ENCODE measurements at regions not wholly inside any gene's neighbourhood (a gene's known extent, or its start where the extent isn't known, plus 50 kb on each side); places are given as distances from the start of the nearest gene placed in this dataset.

- POLR2A ChIA-PET = no interaction called here
- no peaks in the 10 kb centered on the region for H3K4me1 ChIP-seq (ENCODE audit: control insufficient read depth, extremely low read depth, insufficient read depth, low read length)
- H3K9ac ChIP-seq (replicated peaks; ENCODE audit: extremely low read depth, insufficient read depth, low read length) = no peak overlapping the region
- no TSS peak for BruUV-seq (replicated peaks)
- intact Hi-C loops (cut with micrococcal nuclease) = no loop called here
- H3K9me3 ChIP-seq (replicated peaks; ENCODE audit: control insufficient read depth, insufficient read depth, low read length) = no peaks in the 10 kb centered on the region
- dilution Hi-C loops (cut with MboI; ENCODE audit: extremely low pct_ligation_motif_present, low sequenced_read_pairs) = no loop called here
- no peaks in the 10 kb centered on the region for H3K9me1 ChIP-seq (replicated peaks; ENCODE audit: control insufficient read depth, extremely low read depth, insufficient read depth, low read length)
- no peak overlapping the region for H3K4me3 ChIP-seq (replicated peaks in 1 of 3; ENCODE audit: insufficient read depth in 1 of 3, low read depth in 1 of 3, low read length in 3 of 3)
- DNase-seq (ENCODE audit: low read depth, low spot score) = no peak
- H4K20me1 ChIP-seq (replicated peaks; ENCODE audit: control insufficient read depth, extremely low read depth, insufficient read depth, low read length) = no peaks in the 10 kb centered on the region
- H3K4me2 ChIP-seq (ENCODE audit: insufficient read depth, low read length) = no peak overlapping the region
- no peak overlapping the region for H3K27ac ChIP-seq (ENCODE audit: insufficient read depth, low read depth, low read length)
- H3K27me3 ChIP-seq (ENCODE audit: control insufficient read depth in 2 of 2, insufficient read depth in 2 of 2, low read length in 2 of 2) = peaks cover 0 to 3% of the 10 kb centered on the region in 2 experiments
- H2AFZ ChIP-seq (ENCODE audit: low read depth, low read length) = no peak overlapping the region
- no peak for FAIRE-seq
- H3K36me3 ChIP-seq (ENCODE audit: control insufficient read depth in 2 of 2, extremely low read depth in 1 of 2, insufficient read depth in 2 of 2, low read length in 2 of 2) = no peaks in the 10 kb centered on the region
- CTCF ChIA-PET = interaction anchor here (1.3 to 1.4 kb wide), 2 partner anchors 15 to 740 kb away, joined by 3 read pairs; no protein-coding TSS in a partner anchor
- no peak for TF ChIP-seq EZH2 (IDR thresholded peaks at IDR 0.05; ENCODE audit: borderline replicate concordance, low read depth, low read length, severe bottlenecking)
- TF ChIP-seq JUN (IDR thresholded peaks at IDR 0.05; ENCODE audit: borderline replicate concordance, insufficient read depth, insufficient read length, low read depth) = no peak
- no peak for TF ChIP-seq POLR2A (IDR thresholded peaks at IDR 0.05; ENCODE audit: low read depth, low read length)
- no peak for TF ChIP-seq POLR2AphosphoS5 (IDR thresholded peaks at IDR 0.05; ENCODE audit: insufficient read depth, low read depth, low read length)
- TF ChIP-seq MYC (IDR thresholded peaks at IDR 0.05; ENCODE audit: low read depth, low read length) = no peak
- TF ChIP-seq, protein P1, sequence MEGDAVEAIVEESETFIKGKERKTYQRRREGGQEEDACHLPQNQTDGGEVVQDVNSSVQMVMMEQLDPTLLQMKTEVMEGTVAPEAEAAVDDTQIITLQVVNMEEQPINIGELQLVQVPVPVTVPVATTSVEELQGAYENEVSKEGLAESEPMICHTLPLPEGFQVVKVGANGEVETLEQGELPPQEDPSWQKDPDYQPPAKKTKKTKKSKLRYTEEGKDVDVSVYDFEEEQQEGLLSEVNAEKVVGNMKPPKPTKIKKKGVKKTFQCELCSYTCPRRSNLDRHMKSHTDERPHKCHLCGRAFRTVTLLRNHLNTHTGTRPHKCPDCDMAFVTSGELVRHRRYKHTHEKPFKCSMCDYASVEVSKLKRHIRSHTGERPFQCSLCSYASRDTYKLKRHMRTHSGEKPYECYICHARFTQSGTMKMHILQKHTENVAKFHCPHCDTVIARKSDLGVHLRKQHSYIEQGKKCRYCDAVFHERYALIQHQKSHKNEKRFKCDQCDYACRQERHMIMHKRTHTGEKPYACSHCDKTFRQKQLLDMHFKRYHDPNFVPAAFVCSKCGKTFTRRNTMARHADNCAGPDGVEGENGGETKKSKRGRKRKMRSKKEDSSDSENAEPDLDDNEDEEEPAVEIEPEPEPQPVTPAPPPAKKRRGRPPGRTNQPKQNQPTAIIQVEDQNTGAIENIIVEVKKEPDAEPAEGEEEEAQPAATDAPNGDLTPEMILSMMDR (IDR thresholded peaks at IDR 0.05; ENCODE audit: extremely low read depth in 1 of 2, insufficient read depth in 1 of 2, low read depth in 1 of 2, low read length in 2 of 2) = no peak
- no peak for TF ChIP-seq GATA2 (IDR thresholded peaks at IDR 0.05; ENCODE audit: insufficient read depth, insufficient read length, low read depth, low read length)
- TF ChIP-seq FOS (IDR thresholded peaks at IDR 0.05; ENCODE audit: borderline replicate concordance, insufficient read depth, low read length) = no peak
- TF ChIP-seq MAX (IDR thresholded peaks at IDR 0.05; ENCODE audit: insufficient read depth, insufficient read length) = no peak
- no peaks in the 10 kb centered on the region for H3K79me2 ChIP-seq (ENCODE audit: control insufficient read depth, insufficient read depth, low read length)
Observed at GRCh38 chr9:126147936-126148870, 178.4 kb upstream of the MVB12B start.

All from endothelial cell of umbilical vein (primary cell).